GM19035 (cell line): ENCODE measurements at regions not wholly inside any gene's neighbourhood (a gene's known extent, or its start where the extent isn't known, plus 50 kb on each side); places are given as distances from the start of the nearest gene placed in this dataset.
"Not testable (repeated sequence)": the region's sequence is repeated elsewhere in the genome, so short reads cannot be mapped to it uniquely, and the experiment has no call there.

ENCODE experiments used
- ATAC-seq: cut with Tn5 transposase; IDR thresholded peaks from one replicate; pipeline ENCODE4 v1.9.1; 2021; ENCODE audit not compliant: unreplicated experiment

DNA sequence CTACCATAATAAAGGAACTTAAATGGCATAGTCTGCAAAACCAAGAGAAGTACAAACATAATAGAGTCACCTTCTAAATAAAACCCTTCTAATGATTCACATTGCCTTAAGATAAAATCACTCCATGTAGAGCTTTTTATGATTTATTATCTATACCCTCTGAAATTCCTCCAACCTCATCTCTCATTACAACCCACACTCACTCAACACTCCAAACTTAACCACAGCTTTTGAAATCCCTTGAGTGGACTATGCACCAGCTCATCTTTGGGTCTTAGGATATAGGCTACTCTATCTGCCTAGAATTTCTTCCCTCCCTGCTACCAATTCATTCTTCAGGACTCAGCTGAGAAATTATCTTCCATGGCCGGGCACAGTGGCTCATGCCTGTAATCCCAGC lies 122.5 kb downstream of the CETN3 start:
- no peak for ATAC-seq

DNA sequence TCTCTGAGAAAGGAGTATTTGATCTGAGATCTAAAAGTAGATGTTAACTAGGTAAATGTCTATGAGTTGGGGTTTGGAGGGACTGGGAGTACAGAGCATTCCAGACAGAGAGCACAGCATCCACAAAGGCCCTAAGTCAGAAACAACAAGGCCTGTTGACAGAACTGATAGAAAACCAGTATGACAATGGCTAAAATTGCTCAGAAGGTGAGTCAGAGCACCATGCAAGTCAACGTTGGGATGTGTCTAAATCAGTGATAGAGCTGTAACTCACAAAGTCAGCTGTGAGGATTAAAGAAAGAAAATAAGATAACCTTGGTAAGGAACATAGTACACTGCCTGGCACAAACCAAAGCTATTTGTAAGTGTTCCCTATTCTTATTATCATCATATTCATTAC lies 124.0 kb downstream of the CETN3 start:
- no peak for ATAC-seq

DNA sequence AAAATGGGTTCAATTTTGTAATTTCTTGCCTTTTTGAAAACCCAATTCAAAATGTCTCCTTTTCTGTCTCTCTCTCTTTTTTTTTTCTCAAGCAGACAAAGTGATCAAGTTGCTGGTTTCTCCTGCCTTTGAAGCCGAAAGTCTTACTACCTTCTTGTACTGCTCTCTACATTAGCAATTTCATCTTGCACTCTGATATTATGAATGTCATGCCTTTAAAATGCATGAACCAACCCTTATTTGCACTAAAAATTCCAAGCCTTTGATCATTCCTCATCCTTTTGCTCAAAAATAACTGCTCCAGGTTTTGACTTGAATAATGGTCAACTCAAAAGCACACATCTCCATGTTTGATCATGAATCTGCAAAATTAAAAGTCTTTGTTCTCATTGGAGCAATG lies 125.2 kb downstream of the CETN3 start:
- no peak for ATAC-seq

DNA sequence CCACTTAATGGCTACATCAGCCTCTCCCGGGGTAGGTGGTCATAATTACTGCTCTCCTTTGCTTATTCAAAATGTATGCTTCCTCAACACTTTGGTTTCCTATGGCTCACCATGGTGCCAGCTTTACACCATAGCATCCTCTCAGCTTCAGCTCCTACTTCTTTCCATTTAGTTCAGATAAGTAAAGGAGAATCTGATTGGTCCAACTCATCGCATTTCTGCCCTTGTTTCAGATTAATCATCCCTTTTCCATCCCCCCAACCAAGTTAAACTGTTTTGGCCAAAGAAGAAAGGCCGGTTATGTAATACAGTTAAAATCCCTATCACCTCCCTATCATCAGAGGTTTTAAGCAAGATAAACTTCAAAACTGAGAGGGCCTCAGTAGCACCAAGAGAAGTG lies 130.5 kb downstream of the CETN3 start:
- no peak for ATAC-seq

DNA sequence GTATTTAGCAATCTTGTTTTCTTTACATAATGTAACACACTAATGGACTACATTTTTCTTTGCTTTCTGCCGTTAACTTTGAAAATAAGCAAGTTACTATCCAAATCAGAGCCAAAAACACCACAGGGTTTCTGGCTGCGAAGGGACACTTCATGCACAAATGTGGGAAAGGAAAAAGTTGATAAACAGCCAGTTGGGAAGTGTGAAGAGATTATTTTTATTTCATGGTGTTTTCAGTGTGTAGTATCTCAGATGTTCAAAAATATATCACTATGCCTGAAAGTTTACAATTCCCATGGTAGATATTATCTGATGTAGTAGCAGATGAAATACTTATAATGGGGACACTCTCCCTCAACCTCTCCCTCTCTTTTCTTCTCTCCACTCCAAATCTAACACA lies 135.3 kb downstream of the CETN3 start:
- ATAC-seq = no peak

DNA sequence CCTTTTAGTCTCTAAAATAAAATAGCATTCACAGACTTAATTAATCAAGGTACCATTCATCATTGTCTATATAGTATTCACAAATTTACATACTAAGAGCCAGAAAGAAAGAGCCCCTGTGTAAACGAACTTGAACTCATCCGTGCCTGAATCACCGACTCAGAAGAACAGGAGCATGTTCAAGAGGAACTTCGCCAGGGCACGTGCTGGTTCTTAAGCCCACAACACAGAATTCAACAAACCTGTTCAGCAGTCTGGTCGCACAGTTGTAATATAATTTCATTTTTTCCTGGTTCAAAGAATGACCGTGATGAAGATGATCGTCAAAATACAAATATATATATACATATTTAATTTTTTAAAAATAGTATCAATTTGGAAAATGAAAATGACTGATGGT lies 141.9 kb downstream of the CETN3 start:
- ATAC-seq = no peak

DNA sequence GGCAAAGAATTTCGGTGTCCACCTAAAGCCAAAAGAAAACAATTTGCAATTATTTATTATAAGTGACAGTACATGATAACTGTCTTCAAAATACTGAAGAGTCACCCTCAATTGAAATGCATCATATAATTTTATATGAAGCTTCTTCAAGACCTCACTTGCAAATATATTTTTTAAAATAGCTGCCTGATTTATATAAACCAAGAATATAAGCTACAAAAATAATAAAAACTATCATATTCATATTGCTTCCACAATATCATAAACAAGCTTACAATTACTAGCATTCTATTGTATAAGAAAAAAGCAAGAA lies 144.1 kb downstream of the CETN3 start:
- no peak for ATAC-seq

DNA sequence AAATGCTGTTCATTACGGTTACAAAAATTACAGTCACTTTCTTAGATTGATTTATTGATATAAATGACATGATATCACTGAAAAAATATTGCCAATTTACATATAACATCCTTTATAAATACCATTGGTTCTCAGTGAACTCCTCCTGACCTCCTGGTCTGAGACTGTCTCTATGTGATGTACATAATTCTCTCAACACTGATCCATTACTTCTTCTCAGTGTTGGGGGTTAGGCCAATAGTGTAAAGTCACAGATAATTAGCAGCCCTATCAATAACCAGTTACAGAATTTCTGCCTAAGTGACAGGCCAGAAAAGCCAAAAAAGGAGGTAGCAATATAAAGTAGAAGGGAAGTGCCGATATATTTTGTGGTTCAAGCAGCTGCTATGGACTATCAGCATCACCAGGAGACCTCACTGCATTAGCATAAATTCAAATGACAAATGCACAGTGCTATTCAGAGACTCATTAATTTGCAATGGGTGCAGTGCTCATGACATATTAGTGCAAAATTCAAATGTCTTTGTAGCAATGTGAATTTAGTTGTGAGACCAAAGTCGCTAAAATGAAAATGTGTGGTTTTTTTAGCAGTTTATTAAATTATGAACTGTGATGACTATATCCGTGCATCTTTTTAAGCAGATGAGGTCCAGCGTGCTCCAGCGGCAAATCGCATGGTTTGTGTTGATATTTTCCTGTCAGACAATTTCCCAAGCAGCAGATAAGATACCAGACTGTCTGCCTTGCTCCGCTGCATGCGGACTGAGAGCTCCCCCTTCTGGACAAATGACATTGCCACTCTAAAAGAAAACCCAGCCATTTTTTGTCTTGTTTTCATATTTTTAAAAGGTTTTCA lies 144.6 kb downstream of the CETN3 start:
- ATAC-seq = no peak

DNA sequence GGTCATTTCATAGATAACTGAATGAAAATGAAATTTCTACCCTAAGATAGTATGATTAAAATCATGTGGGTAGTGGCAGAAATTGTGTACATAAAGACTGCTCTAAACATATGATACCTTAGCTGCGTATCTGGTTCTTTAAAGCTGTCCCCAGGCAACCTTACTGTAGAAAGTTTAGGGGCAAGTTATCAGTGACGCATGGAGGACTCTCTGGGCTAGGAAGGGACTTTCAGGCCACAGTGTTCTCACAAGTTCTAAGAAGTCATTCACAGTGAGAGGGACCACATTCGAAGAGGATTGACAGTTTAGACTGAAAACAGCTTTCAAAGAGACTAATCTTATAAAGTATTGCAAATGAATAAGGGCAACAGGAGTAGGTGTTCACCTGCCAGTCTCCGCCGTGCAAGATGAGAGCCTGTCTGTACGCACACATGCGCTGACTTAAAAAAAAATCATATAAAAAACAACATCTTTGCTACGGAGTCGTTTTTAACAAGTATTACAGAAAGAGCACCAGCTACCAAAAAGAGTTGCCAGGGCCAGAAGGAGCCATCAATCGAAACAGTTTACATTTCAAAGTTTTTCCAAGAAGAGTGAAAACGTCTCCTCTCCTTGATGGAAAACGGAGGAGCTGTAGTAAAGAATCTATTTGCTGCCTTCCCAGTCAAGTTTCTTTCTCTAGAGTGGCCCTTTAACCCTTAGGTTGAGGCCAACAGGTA lies 146.3 kb downstream of the CETN3 start:
- no peak for ATAC-seq

DNA sequence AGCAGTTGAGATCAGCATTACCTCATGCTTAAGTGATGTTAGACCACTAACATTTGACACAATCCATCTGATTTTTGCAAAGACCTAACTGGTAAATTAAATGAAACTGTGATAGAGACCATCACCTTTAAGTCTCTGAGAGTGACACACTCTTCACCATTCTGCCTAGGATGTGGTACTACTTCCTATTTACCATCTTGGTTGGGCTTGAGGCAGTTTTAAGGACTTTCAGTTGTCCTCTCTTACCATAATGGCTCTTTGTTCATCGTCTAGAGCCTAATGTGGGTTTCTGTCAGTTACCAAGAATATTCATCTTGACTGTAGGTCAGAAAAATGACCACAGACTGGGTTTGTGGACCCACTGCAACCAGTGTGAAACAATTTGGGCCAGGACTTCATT lies 158.1 kb downstream of the CETN3 start:
- no peak for ATAC-seq

DNA sequence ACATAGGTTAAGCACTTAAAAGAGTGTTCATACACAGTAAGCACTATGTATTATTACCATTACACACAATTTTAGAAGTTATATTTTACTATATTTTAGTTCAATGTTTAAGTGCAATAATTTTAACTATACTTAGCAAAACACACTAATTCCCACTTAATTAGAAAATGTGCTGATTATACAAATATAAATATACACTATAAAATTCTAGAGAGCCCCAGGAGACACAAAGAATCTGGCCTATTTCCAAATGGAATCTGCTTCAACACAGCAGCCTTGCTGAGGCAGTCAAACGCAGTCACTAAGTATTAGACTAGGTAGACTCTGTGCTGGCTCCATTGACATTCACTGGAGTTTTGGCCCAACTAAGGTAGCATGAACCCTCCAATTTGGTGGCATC lies 160.9 kb downstream of the CETN3 start:
- ATAC-seq = no peak

DNA sequence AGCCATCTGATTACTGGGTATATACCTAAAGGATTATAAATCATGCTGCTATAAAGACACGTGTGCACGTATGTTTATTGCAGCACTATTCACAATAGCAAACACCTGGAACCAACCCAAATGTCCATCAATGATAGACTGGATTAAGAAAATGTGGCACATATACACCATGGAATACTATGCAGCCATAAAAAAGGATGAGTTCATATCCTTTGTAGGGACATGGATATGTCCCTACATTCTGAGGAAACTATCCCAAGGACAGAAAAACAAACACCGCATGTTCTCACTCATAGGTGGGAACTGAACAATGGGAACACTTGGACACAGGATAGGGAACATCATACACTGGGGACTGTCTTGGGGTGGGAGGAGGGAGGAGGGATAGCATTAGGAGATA lies 165.7 kb downstream of the CETN3 start:
- not testable (repeated sequence) for ATAC-seq

DNA sequence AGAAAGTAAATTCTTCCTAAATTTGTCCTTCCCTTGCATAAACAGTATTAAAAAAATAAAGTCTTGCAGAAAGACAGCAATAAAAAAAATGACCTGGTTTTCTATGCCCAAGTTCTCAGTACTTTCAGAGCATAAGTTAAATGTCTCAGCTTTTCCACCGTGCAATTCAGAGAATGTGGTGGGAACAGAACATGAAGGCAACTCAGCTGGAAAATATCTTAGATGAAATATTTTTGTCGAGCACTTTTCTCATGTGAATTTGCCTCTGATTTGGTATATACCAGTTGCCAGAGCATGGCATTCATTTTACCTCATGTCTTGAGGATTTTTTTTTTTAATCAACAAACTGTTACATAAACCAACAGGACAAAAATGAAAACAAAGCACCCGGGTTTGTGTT lies 176.1 kb downstream of the CETN3 start:
- ATAC-seq = no peak

DNA sequence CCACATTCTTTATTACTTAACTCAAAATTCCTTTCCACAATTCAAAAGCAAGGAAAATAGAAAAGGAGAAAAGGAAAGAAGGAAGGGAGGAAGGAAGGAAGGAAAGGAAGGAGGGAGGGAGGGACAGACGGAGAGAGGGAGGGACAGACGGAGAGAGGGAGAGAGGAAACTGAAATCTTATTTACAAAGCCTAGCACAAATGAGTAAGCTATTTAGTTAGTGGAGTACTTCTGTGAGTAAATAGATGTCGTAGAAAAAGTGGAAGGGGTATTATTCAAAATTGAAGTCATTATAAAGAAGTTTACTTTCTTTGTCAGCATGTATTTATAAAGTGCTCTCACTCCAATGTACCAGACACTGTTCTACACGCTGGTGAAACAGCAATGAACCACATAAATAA lies 177.9 kb downstream of the CETN3 start:
- ATAC-seq = no peak

DNA sequence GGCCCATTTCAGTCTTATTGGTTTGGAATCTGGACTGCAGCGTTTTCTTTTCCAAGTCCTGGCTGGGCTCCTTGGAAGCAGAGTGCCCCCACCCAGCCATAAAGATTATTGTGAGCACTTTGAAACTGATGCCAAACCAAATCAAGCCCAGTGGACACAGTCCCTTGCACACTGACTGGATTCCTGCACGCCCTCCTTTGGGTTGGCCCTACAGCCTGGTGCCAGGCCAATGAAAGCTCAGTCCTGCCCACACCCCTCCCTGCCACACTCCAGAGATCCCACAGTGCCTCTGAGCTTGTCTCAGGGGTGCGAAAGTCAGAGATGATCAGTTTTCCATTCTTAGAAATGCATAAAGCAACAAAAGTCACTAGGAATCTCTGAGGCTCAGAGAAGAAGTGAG lies 181.9 kb downstream of the CETN3 start:
- ATAC-seq = no peak

DNA sequence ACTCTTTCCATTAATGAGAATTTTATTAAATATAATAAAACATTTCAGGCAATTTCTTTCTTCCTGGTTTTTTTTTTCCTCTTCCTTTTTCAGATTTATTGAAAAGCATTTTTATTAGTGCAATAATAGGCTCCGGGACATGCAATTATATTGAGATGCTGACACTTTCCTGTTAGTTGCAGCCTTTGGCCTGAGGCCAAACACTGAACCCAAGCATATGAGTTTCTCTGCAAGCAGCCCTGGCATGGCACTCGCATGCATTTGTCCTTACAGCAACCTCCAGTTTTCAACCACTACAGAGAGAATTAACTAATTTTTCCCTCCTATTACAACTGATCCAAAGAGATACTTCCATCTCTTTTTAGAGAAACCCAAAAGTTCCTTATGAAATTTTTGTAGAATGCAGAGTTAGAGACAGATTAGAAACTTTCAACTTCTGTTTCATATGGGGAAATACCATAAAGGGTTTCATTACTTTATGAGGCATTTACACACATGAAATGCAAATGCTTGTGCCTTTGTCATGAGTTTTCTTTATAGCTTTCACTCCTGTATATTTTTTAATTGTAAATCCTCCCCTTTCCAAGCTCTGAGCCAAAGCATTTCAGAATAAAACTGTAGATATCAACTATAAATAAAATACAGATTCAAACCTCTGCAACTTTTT lies 183.0 kb downstream of the CETN3 start:
- ATAC-seq = no peak

DNA sequence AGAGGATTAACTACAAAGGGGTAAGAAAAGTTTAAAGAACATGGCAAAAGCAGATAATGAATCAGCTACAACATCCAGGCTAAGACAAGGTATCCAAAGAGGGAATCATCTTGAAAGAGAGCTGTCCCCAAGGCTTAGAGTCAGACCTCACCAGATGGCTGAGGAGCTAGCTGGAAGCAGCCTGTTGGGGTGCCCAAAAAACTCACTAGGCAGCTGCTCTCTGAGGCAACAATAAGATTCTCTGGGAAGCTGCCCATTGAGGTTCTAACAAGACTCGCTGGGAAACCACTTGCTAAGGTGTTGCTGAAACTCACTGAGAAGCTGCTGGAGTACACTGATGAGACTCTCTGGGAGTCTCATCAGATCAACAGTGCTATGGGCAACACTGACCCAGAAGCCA lies 185.2 kb downstream of the CETN3 start:
- no peak for ATAC-seq

DNA sequence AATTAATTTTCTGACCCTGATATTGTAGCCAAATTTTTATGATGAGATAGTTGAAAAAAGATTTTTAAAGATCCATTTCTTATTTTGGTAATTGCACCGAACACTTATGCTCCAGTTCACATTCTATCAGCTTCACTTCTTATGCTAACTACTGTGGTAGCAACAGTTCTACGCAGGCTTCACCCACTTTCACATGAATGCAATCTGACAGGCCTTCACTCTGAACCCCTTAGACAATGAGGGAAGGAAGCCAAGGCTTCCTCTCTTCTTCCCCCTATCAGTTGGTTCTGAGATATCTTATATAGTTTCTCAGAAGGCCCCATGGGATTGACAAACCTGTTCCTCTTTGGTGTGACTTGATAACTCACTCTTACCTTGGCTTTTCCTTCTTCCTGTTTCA lies 185.8 kb downstream of the CETN3 start:
- no peak for ATAC-seq

DNA sequence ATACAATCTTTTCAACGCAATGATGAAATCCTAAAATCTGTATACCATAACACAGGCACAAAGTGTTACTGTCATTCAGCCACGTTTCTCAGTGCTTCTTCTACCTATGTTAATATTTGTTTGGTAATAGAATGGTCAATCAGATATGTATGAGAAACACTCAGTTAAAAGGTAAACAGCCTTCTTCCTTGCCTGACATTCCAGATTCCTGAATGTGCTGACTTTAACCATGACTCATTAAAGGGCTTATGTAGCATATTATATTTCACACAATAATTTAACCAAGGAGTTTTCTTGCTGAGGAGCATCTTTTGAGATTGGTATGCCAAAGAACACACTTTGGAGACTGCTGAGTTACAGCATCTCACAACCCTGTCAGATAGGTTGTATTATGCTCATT lies 187.6 kb downstream of the CETN3 start:
- ATAC-seq = no peak

DNA sequence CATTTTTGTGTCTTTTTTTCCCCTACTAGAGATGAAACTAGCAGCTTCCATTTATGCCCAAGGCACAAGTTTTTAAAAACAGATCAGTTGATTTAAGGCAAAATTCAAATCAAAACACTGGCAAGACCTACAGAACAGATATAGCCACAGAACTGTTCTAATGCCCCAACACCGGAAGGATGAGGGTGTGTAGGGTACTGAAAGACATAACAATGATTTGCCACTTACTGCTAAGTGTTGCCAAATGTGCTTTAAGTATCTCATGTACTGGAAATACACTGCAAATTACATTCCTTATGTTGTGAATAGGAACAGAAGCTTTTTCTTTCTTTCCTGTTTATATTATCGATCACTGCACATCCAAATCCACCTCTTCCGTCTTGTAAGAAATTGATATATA lies 189.0 kb downstream of the CETN3 start:
- ATAC-seq = no peak

DNA sequence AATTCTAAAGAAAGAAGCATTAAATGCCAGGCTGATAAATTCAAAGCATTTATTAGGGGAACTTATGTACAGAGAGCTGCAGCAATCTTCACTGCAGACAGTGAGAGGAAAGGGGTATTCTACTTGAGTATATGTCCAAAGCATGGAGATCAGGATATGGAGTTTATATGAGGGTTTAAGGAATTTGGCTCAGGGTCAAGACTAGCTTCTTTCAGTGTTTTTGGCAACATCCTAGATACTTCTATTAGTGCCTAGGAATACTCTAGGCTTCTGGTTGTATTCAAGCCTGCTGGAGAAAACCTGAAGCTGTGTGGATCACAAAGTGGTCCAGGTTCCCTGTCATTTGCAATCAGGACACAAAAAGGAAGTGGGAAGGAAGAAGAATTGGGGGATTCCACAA lies 194.6 kb downstream of the CETN3 start:
- ATAC-seq = no peak

DNA sequence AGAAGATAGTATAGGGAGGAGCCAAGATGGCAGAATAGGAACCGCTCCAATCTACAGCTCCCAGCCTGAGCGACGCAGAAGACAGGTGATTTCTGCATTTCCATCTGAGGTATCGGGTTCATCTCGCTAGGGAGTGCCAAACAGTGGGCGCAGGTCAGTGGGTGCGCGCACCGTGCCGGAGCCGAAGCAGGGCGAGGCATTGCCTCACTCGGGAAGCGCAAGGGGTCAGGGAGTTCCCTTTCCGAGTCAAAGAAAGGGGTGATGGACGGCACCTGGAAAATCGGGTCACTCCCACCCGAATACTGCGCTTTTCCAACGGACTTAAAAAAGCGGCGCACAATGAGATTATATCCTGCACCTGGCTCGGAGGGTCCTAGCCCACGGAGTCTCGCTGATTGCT lies 201.2 kb downstream of the CETN3 start:
- not testable (repeated sequence) for ATAC-seq
